ENCODE measurements at regions not wholly inside any gene's neighbourhood (a gene's known extent, or its start where the extent isn't known, plus 50 kb on each side); places are given as distances from the start of the nearest gene placed in this dataset.
"Not testable (repeated sequence)": the region's sequence is repeated elsewhere in the genome, so short reads cannot be mapped to it uniquely, and the experiment has no call there.

DNA sequence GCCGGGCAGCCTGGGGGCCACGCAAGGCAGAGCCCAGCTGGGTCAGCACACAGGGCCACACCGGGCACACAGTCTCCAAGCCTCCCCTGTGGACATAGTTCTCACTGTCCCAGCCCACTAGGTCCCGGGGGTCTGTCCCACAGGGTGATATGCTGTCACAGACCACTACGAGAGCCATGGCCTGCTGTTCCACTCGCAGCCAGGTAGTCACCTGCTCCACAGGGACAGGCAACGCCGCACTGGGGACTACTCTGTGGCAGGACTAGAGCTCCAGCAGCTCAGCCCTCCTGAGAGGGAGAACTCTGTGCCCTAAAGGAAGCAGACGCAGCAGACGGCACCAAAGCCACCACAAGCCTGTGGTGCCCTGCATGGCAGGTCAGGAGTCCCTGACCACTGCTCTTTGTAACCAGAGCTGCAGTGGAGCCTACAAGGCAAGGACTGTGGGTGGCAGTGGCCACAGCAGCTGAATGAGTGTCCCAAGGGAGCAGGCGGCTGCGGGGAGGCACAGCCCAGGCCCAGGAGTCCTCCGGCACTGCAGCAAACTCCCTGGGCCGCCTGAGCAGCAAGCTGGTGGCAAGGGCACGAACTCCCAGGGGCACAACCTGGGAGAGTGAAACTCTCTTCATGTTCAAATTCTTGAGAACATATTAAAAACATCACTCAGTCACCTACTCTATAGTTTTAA is 171.2 kb upstream of the GRK3 start:
- TF ChIP-seq, protein P1, sequence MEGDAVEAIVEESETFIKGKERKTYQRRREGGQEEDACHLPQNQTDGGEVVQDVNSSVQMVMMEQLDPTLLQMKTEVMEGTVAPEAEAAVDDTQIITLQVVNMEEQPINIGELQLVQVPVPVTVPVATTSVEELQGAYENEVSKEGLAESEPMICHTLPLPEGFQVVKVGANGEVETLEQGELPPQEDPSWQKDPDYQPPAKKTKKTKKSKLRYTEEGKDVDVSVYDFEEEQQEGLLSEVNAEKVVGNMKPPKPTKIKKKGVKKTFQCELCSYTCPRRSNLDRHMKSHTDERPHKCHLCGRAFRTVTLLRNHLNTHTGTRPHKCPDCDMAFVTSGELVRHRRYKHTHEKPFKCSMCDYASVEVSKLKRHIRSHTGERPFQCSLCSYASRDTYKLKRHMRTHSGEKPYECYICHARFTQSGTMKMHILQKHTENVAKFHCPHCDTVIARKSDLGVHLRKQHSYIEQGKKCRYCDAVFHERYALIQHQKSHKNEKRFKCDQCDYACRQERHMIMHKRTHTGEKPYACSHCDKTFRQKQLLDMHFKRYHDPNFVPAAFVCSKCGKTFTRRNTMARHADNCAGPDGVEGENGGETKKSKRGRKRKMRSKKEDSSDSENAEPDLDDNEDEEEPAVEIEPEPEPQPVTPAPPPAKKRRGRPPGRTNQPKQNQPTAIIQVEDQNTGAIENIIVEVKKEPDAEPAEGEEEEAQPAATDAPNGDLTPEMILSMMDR (IDR thresholded peaks at IDR 0.05; ENCODE audit: low read depth, low read length) = no peak
- Histone ChIP-seq H3K27me3 (ENCODE audit: control insufficient read depth, insufficient read depth, low read length) (no peaks in the 10 kb centered on the region), H3K4me3 (ENCODE audit: low read depth, low read length) (no peak overlapping the region), H3K27ac (ENCODE audit: low read depth, low read length) (no peak overlapping the region), H3K9me3 (ENCODE audit: control insufficient read depth, insufficient read depth, low read length) (no peaks in the 10 kb centered on the region; the same call in 1 of the 2 replicates)
- POLR2A ChIA-PET = no interaction called here
- CTCF ChIA-PET = no interaction called here
- no peak for DNase-seq (ENCODE audit: low read depth, low spot score)

DNA sequence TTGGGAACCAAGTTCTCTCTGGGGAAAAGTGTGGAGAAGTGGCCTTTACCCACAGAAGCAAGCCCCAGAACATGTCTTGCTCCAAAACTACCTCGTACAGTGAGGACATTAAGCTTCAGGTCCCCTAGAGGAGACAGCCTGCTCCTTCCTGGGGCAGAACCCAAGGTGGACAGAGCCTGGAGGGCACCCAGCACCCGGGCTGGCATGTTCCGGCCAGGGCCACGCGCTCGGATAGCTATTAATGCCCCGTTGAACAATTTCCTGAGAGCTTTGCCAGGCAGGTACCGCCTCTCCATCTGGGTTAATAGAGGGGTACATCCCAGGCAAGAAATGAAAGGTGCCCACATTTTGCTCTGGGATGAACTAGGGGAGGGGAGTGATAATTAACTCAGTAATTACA is 169.0 kb upstream of the GRK3 start:
- Histone ChIP-seq H3K4me3 (ENCODE audit: low read depth, low read length) (no peak overlapping the region), H3K9me3 (ENCODE audit: control insufficient read depth, insufficient read depth, low read length) (no peaks in the 10 kb centered on the region; the same call in 1 of the 2 replicates), H3K27ac (ENCODE audit: low read depth, low read length) (no peak overlapping the region), H3K27me3 (ENCODE audit: control insufficient read depth, insufficient read depth, low read length) (no peaks in the 10 kb centered on the region)
- ChIA-PET CTCF (no interaction called here), POLR2A (no interaction called here)
- TF ChIP-seq, protein P1 (IDR thresholded peaks at IDR 0.05; ENCODE audit: low read depth, low read length) = no peak
- DNase-seq (ENCODE audit: low read depth, low spot score) = no peak

DNA sequence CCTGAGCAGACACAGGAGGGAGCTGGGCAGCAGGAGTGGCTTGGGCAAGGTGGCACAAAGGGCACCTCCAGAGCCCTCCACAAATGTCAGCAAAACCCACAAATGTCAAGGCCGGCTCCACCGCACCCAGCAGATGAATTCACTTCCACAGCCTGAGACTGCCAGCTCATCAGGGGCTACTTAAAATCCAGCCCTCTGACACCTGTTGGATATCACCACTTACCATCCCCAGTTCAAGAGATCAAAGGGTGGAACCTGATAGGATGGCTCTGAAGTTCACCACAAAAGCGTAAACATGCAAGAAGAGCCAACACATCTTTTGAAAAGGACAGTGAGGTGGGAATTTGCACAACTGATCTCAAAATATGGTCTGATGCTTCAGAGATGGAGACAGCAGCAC is 168.6 kb upstream of the GRK3 start:
- DNase-seq (ENCODE audit: low read depth, low spot score) = no peak
- TF ChIP-seq, protein P1 (IDR thresholded peaks at IDR 0.05; ENCODE audit: low read depth, low read length) = no peak
- ChIA-PET CTCF (no interaction called here), POLR2A (no interaction called here)
- H3K27me3 ChIP-seq (ENCODE audit: control insufficient read depth, insufficient read depth, low read length) = no peaks in the 10 kb centered on the region
- H3K27ac ChIP-seq (ENCODE audit: low read depth, low read length) = no peak overlapping the region
- no peaks in the 10 kb centered on the region; the same call in 1 of the 2 replicates for H3K9me3 ChIP-seq (ENCODE audit: control insufficient read depth, insufficient read depth, low read length)
- H3K4me3 ChIP-seq (ENCODE audit: low read depth, low read length) = no peak overlapping the region

DNA sequence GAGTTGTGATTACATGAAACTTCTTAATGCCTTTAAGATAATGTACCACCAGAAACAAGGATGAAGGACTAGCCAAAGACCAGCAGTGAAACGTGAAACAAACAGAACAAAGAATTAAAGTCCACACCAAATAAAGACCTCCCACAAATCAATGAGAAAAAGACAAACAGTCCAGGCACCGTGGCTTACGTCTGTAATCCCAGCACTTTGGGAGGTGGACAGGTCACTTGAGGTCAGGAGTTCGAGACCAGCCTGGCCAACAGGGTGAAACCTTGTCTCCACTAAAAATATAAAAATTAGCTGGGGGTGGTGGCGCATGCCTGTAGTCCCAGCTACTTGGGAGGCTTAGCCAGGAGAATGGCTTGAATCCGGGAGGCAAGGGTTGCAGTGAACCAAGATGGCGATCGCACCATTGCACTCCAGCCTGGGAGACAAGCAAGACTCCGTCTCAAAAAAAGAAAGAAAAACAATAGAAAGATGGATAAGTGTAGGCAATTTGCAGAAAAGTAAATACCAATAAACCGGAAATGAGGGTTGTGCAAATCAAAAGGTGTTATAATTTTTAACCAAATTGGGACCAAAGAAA is 167.8 kb upstream of the GRK3 start:
- Histone ChIP-seq H3K27me3 (ENCODE audit: control insufficient read depth, insufficient read depth, low read length) (no peaks in the 10 kb centered on the region), H3K9me3 (ENCODE audit: control insufficient read depth, insufficient read depth, low read length) (no peaks in the 10 kb centered on the region; the same call in 1 of the 2 replicates), H3K27ac (ENCODE audit: low read depth, low read length) (no peak overlapping the region), H3K4me3 (ENCODE audit: low read depth, low read length) (no peak overlapping the region)
- ChIA-PET CTCF (no interaction called here), POLR2A (no interaction called here)
- TF ChIP-seq, protein P1 (IDR thresholded peaks at IDR 0.05; ENCODE audit: low read depth, low read length) = no peak
- no peak for DNase-seq (ENCODE audit: low read depth, low spot score)

DNA sequence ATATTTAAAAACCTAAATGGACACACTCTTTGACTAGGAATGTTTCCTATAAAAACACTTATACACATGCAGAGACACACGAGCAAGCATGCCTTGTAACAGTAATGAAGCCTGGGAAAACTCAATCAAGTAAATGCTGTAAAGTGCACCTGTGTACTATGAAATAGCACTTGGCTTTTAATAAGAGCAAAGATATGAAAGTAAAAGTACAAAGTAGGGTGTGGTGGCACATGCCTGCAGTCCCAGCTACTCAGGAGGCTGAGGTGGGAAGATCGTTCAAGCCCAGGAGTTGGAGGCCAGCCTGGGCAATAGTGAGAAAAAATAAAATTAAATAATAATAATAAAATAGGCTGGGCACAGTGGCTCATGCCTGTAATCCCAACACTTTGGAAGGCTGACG is 166.9 kb upstream of the GRK3 start:
- DNase-seq (ENCODE audit: low read depth, low spot score) = no peak
- H3K27me3 ChIP-seq (ENCODE audit: control insufficient read depth, insufficient read depth, low read length) = no peaks in the 10 kb centered on the region
- H3K4me3 ChIP-seq (ENCODE audit: low read depth, low read length) = no peak overlapping the region
- ChIA-PET CTCF (interaction anchor here (1.2 kb wide), 1 partner anchor 50 kb away, joined by 3 read pairs; no protein-coding TSS in a partner anchor), POLR2A (no interaction called here)
- TF ChIP-seq, protein P1 (IDR thresholded peaks at IDR 0.05; ENCODE audit: low read depth, low read length) = no peak
- no peak overlapping the region for H3K27ac ChIP-seq (ENCODE audit: low read depth, low read length)
- no peaks in the 10 kb centered on the region; the same call in 1 of the 2 replicates for H3K9me3 ChIP-seq (ENCODE audit: control insufficient read depth, insufficient read depth, low read length)

DNA sequence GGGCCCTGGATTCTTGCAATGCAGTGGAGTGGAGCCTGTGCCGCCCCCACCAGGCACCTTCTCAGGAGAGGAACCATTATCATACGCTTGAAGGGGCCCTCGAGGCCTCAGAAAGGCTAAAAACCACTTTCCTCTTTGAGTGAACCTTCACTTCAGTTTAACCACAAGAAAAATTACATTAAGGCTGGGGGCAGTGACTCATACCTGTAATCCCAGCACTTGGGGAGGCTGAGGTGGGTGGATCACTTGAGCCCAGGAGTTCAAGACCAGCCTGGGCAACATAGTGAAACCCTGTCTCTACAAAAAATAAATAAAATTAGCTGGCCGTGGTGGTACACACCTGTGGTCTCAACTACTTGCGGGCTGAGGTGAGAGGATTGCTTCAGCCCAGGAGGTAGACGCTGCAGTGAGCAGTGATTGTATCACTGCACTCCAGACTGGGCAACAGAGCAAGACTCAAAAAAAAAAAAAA is 165.8 kb upstream of the GRK3 start:
- H3K27me3 ChIP-seq (ENCODE audit: control insufficient read depth, insufficient read depth, low read length); H3K4me3 ChIP-seq (ENCODE audit: low read depth, low read length); H3K9me3 ChIP-seq (ENCODE audit: control insufficient read depth, insufficient read depth, low read length); H3K27ac ChIP-seq (ENCODE audit: low read depth, low read length); POLR2A ChIA-PET; DNase-seq (ENCODE audit: low read depth, low spot score): not testable (repeated sequence)
- CTCF ChIA-PET = interaction anchor here (1.2 kb wide), 1 partner anchor 49 kb away, joined by 3 read pairs; no protein-coding TSS in a partner anchor
